HG03439 (cell line): ENCODE measurements at regions not wholly inside any gene's neighbourhood (a gene's known extent, or its start where the extent isn't known, plus 50 kb on each side); places are given as distances from the start of the nearest gene placed in this dataset.

Source experiments
- ATAC-seq: cut with Tn5 transposase; IDR thresholded peaks from one replicate; pipeline ENCODE4 v1.9.1; 2021; ENCODE audit warnings: mild to moderate bottlenecking, moderate library complexity; ENCODE audit not compliant: unreplicated experiment

GRCh38 chr5:82330530-82331270, 52.5 kb upstream of the RPS23 start:
- no peak for ATAC-seq

GRCh38 chr5:82329393-82329792, 51.2 kb upstream of the RPS23 start:
- no peak for ATAC-seq
